Erythroblast (primary cell): ENCODE measurements at regions not wholly inside any gene's neighbourhood (a gene's known extent, or its start where the extent isn't known, plus 50 kb on each side); places are given as distances from the start of the nearest gene placed in this dataset.

Experiments
- GATA1 ChIP-seq: IDR thresholded peaks from 2 replicates; pipeline ENCODE4 v1.6.1; 2011; ENCODE audit warnings: low read depth, mild to moderate bottlenecking, control low read depth, low read length, moderate library complexity
- POLR2A ChIP-seq: IDR thresholded peaks from 2 replicates; pipeline ENCODE4 v1.6.1; 2011; ENCODE audit warnings: mild to moderate bottlenecking, low read length

GRCh38 chr13:102962430-102962829 is 103.8 kb downstream of the SLC10A2 start:
- TF ChIP-seq POLR2A (no peak), GATA1 (no peak)
